Ascending aorta (tissue), 2 donors: ENCODE measurements at regions not wholly inside any gene's neighbourhood (a gene's known extent, or its start where the extent isn't known, plus 50 kb on each side); places are given as distances from the start of the nearest gene placed in this dataset.

Experiments used
- DNase-seq, 2 donors: peaks; one replicate each; pipeline ENCODE4 v3.0.0-alpha.2; 2019; ENCODE audit warnings: low spot score in 2 of 2
- H3K27ac ChIP-seq, 2 donors: fragments of 200-600 bp; sonication (generic); one replicate each; pipeline ENCODE4 v1.5.1; 2016 to 2017; ENCODE audit warnings: mild to moderate bottlenecking in 1 of 2
- H3K27me3 ChIP-seq: fragments of 200-600 bp; sonication (generic); one replicate; pipeline ENCODE4 v1.5.1; 2017
- H3K36me3 ChIP-seq, 2 donors: fragments of 200-600 bp; sonication (generic); one replicate each; pipeline ENCODE4 v1.5.1; 2016
- H3K4me1 ChIP-seq, 2 donors: fragments of 200-600 bp; sonication (generic); one replicate each; pipeline ENCODE4 v1.5.1; 2016 to 2017; ENCODE audit warnings: mild to moderate bottlenecking in 1 of 2
- H3K4me3 ChIP-seq, 2 donors: fragments of 200-600 bp; sonication (generic); one replicate each; pipeline ENCODE4 v1.5.1; 2016 to 2017; ENCODE audit warnings: mild to moderate bottlenecking in 1 of 2
- H3K9me3 ChIP-seq, 2 donors: fragments of 200-600 bp; sonication (generic); one replicate each; pipeline ENCODE4 v1.5.1; 2016
- CTCF ChIP-seq, 3 experiments: fragments of 200-600 bp in 2 of 3; fragments of 450-650 bp in 1 of 3; sonication (generic) in 2 of 3; IDR thresholded peaks; one replicate each; pipeline ENCODE4 v1.5.1; 2016 to 2019; ENCODE audit warnings: antibody characterized with exemption in 3 of 3, mild to moderate bottlenecking in 1 of 3, moderate library complexity in 1 of 3
- intact Hi-C: fragments of 100-400 bp; cut with DNase I; formaldehyde crosslinking; loops from one replicate; pipeline ENCODE4 v1.15.1; 2023

DNA sequence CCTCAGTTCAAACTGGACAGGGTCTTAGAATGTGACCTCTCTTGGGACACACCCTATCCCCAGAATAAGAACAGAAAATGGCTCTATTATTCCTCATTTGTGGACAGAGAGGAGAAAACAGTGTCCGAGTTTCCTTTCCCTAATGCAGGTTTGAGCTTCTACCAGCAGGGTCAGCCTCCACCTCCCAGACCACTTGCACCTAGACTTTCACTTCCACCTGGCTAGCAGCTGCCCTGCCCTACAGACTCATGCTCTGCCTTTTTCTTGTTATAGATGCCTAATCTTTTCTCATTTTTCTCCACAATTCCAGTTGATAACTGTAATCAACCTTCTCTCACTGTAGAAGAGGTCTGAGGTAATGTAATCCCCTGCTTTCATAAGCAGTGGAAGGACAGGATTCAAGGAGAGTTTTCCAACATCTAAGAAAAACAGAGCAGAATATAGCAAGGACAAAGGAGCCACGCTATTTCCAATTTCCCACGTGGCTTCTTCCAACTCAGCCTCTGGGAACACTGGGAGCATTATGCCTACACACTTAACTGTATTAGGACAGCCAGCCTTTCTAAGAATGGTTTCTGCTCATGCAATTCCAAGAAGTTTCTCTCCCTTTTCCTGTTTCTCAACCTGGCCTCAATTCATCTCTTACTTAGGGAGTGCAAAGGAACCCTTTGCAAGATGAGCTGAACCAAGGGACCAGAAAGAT, 239.8 kb downstream of the BCL11A start:
- H3K9me3 ChIP-seq = no peaks in the 10 kb centered on the region
- no peak for TF ChIP-seq CTCF (IDR thresholded peaks at IDR 0.05)
- no peak overlapping the region for H3K27ac ChIP-seq
- no peaks in the 10 kb centered on the region for H3K36me3 ChIP-seq
- no peaks in the 10 kb centered on the region for H3K27me3 ChIP-seq
- intact Hi-C loops = no loop called here
- no peak overlapping the region for H3K4me3 ChIP-seq
- H3K4me1 ChIP-seq = no peaks in the 10 kb centered on the region
- DNase-seq = no peak

DNA sequence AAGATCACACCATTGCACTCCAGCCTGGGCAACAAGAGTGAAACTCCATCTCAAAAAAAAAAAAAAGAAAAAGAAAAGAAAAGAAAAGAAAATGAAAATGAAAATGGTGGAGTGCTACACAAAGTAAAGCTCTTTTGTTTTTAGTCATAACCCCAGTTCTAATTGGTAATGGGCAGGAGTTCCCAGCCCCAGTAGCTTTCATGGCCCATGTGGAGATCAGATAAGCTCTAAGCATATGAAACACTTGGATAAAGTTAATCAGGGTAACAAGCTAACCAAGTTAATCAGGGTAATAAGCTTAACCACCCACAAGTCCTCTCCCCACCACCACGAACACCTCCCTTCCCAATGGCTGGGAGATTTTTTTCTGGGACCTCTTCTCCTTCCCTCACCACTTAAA, 240.8 kb downstream of the BCL11A start:
- intact Hi-C loops = no loop called here
- no peaks in the 10 kb centered on the region for H3K27me3 ChIP-seq
- H3K9me3 ChIP-seq = no peaks in the 10 kb centered on the region
- no peak overlapping the region for H3K27ac ChIP-seq
- no peak for TF ChIP-seq CTCF (IDR thresholded peaks at IDR 0.05)
- H3K4me3 ChIP-seq = no peak overlapping the region
- no peaks in the 10 kb centered on the region for H3K4me1 ChIP-seq
- no peaks in the 10 kb centered on the region for H3K36me3 ChIP-seq
- DNase-seq = no peak

- H3K9me3 ChIP-seq = no peaks in the 10 kb centered on the region
- no peaks in the 10 kb centered on the region for H3K27me3 ChIP-seq
- TF ChIP-seq CTCF (IDR thresholded peaks at IDR 0.05) = no peak
- no peak overlapping the region for H3K27ac ChIP-seq
- DNase-seq = no peak
- intact Hi-C loops = no loop called here
- no peaks in the 10 kb centered on the region for H3K4me1 ChIP-seq
- H3K4me3 ChIP-seq = no peak overlapping the region
- no peaks in the 10 kb centered on the region for H3K36me3 ChIP-seq
Measured at GRCh38 chr2:60311524-60311923, 241.9 kb downstream of the BCL11A start.

DNA sequence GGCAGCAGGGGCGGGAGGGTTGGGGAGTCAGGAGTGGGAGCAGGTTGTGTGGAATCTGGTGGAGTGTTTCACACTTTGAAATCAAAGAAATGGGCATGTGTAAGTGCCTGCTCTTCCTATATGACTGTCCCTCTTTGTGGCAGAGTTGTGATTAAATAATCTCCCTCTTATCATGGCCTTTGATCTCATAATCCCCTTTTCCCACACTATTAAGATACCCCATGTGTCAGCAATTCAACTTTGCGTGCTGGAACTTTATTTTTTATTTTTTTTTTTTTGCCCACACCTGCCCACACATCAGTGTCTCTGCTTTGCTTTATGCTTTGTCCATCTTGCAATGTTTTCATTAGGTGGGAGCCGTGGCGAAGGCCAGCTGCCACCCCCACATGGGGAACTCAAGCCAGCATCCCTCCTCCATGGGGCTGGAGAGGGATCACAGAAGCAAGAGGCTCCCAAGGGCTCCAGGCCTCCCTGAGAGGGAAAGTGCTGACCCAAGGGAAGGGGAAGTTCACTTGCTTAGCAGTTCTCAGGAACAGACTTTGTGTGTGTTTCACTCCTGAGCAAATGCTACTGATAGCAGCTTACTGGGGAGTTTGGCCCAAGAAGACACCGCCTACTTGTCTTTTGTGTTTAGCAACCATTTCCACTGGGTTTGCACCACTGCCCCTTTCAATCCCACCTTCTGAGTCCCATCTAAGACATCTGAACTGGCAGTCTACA, 243.4 kb downstream of the BCL11A start:
- H3K9me3 ChIP-seq = no peaks in the 10 kb centered on the region
- no peak overlapping the region for H3K27ac ChIP-seq
- no peak for TF ChIP-seq CTCF (IDR thresholded peaks at IDR 0.05)
- no peak for DNase-seq
- no peak overlapping the region for H3K4me3 ChIP-seq
- no peaks in the 10 kb centered on the region for H3K27me3 ChIP-seq
- H3K36me3 ChIP-seq = no peaks in the 10 kb centered on the region
- H3K4me1 ChIP-seq = no peaks in the 10 kb centered on the region
- intact Hi-C loops = no loop called here

GRCh38 chr2:60309336-60309735, 244.1 kb downstream of the BCL11A start:
- H3K4me3 ChIP-seq = no peak overlapping the region
- no peaks in the 10 kb centered on the region for H3K27me3 ChIP-seq
- no peaks in the 10 kb centered on the region for H3K36me3 ChIP-seq
- no peaks in the 10 kb centered on the region for H3K9me3 ChIP-seq
- H3K27ac ChIP-seq = no peak overlapping the region
- intact Hi-C loops = no loop called here
- no peaks in the 10 kb centered on the region for H3K4me1 ChIP-seq
- no peak for TF ChIP-seq CTCF (IDR thresholded peaks at IDR 0.05)
- no peak for DNase-seq
